ENCODE measurements at regions not wholly inside any gene's neighbourhood (a gene's known extent, or its start where the extent isn't known, plus 50 kb on each side); places are given as distances from the start of the nearest gene placed in this dataset.

- no peak for TF ChIP-seq ZFP36L2 (CRISPR knock-in tag; IDR thresholded peaks at IDR 0.05)
- no peak for TF ChIP-seq ZNF224 (CRISPR knock-in tag; IDR thresholded peaks at IDR 0.05)
- TF ChIP-seq ATF4 (CRISPR knock-in tag; IDR thresholded peaks at IDR 0.05): no peak
- no peak for TF ChIP-seq AFF4 (CRISPR knock-in tag; IDR thresholded peaks at IDR 0.05)
- no peak for TF ChIP-seq ZFP82 (CRISPR knock-in tag; IDR thresholded peaks at IDR 0.05; ENCODE audit: borderline replicate concordance)
- no peak for TF ChIP-seq ZNF513 (CRISPR knock-in tag; conservative IDR thresholded peaks at IDR 0.05)
- no peak for TF ChIP-seq FOSL2 (CRISPR knock-in tag; IDR thresholded peaks at IDR 0.05)
- Histone ChIP-seq H3K4me2 (ENCODE audit: low read depth, low read length) (no peak overlapping the region), H3K36me3 (replicated peaks in 1 of 2; ENCODE audit: control insufficient read depth in 1 of 2, insufficient read depth in 2 of 2, low read length in 2 of 2) (no peaks in the 10 kb centered on the region), H3K9me3 (ENCODE audit: low read length) (no peaks in the 10 kb centered on the region), H3K9ac (ENCODE audit: insufficient read depth, low read depth, low read length) (no peak overlapping the region), H4K20me1 (ENCODE audit: insufficient read depth, low read length) (no peaks in the 10 kb centered on the region), H3K4me3 (replicated peaks in 1 of 3; ENCODE audit: insufficient read depth in 1 of 3, low read depth in 2 of 3, low read length in 3 of 3) (no peak overlapping the region), H3K79me2 (ENCODE audit: insufficient read depth, low read length) (no peaks in the 10 kb centered on the region), H3K27ac (ENCODE audit: extremely low read length, insufficient read depth, low read length) (no peak overlapping the region), H2AFZ (ENCODE audit: low read length) (no peak overlapping the region), H3K4me1 (ENCODE audit: insufficient read depth, low read length) (no peaks in the 10 kb centered on the region), H3K27me3 (ENCODE audit: control insufficient read depth in 1 of 2, insufficient read depth in 2 of 2, low read length in 2 of 2) (no peaks in the 10 kb centered on the region)
- ATAC-seq (no peak), FAIRE-seq (no peak), DNase-seq (ENCODE audit: low spot score) (no peak)
- in situ Hi-C loops (cut with HindIII; ENCODE audit: extremely low pct_ligation_motif_present, low pct_unique_long_range_greater_than_20kb): no loop called here
- WGBS (ENCODE audit: low lambda C conversion rate): 0% methylated on average over 2 of the region's 2 CpGs
- ChIA-PET POLR2A (no interaction called here), CTCF (ENCODE audit: low intra/inter-chr PET ratio, low total read pairs) (no interaction called here)
- BruUV-seq (replicated peaks): no TSS peak
- intact Hi-C loops (cut with micrococcal nuclease; ENCODE audit: unreplicated experiment): no loop called here
These were observed 317.5 kb upstream of the MPDZ start for GRCh38 chr9:13597004-13597403.
